Activated B cell treated with CpG ODN at 0.5 μM for 24 hours (primary cell): ENCODE measurements at regions not wholly inside any gene's neighbourhood (a gene's known extent, or its start where the extent isn't known, plus 50 kb on each side); places are given as distances from the start of the nearest gene placed in this dataset.
"Not testable (repeated sequence)": the region's sequence is repeated elsewhere in the genome, so short reads cannot be mapped to it uniquely, and the experiment has no call there.

Experiments used
- ATAC-seq: fragments of 200-7000 bp; cut with Tn5 transposase; one replicate; pipeline ENCODE4 v1.10.0; 2021; ENCODE audit warnings: low read depth, mild to moderate bottlenecking, moderate library complexity
- CTCF ChIA-PET: fragments of 350-600 bp; sonication (Branson Sonifier 250); formaldehyde crosslinking; loops from one replicate; lab custom pipeline; 2021; ENCODE audit warnings: antibody characterized with exemption; lab: Charles Lee
- POLR2A ChIA-PET: fragments of 350-600 bp; sonication (Branson Sonifier 250); formaldehyde crosslinking; loops from one replicate; lab custom pipeline; 2021; ENCODE audit warnings: antibody characterized with exemption; lab: Charles Lee
- DNase-seq: peaks from one replicate; pipeline ENCODE4 v3.0.0; 2022
- H3K27ac Mint-ChIP-seq: one replicate; pipeline ENCODE4 v1.8.0; 2020; ENCODE audit warnings: mixed read lengths
- H3K27me3 Mint-ChIP-seq: one replicate; pipeline ENCODE4 v1.8.0; 2021; ENCODE audit warnings: mixed read lengths
- H3K36me3 Mint-ChIP-seq: one replicate; pipeline ENCODE4 v1.8.0; 2021; ENCODE audit warnings: low read depth, mixed read lengths
- H3K4me1 Mint-ChIP-seq: one replicate; pipeline ENCODE4 v1.8.0; 2021; ENCODE audit warnings: mixed read lengths
- H3K4me3 Mint-ChIP-seq: one replicate; pipeline ENCODE4 v1.8.0; 2020; ENCODE audit warnings: mild to moderate bottlenecking, mixed read lengths
- H3K9me3 Mint-ChIP-seq: one replicate; pipeline ENCODE4 v1.8.0; 2020; ENCODE audit warnings: mixed read lengths
- CTCF ChIP-seq: fragments of 200-600 bp; IDR thresholded peaks from one replicate; pipeline ENCODE4 v1.8.0; 2022; ENCODE audit warnings: antibody characterized with exemption, mild to moderate bottlenecking
- intact Hi-C: fragments of 100-400 bp; cut with micrococcal nuclease; formaldehyde crosslinking; loops from one replicate; pipeline ENCODE4 v1.15.1; 2024

- Mint-ChIP-seq H3K4me3 (no peak overlapping the region), H3K27ac (no peak overlapping the region), H3K9me3 (peaks cover 9% of the 10 kb centered on the region), H3K27me3 (no peaks in the 10 kb centered on the region), H3K4me1 (no peaks in the 10 kb centered on the region), H3K36me3 (no peaks in the 10 kb centered on the region)
- ChIA-PET POLR2A (no interaction called here), CTCF (no interaction called here)
- ATAC-seq (no peak), DNase-seq (no peak)
- TF ChIP-seq CTCF: no peak
- intact Hi-C loops: no loop called here
Measured at GRCh38 chr6:86683132-86683908, 254.0 kb upstream of the HTR1E start.

- ChIA-PET CTCF (no interaction called here), POLR2A (no interaction called here)
- intact Hi-C loops: no loop called here
- Mint-ChIP-seq H3K4me1 (no peaks in the 10 kb centered on the region), H3K9me3 (peaks cover 9% of the 10 kb centered on the region), H3K27me3 (no peaks in the 10 kb centered on the region), H3K27ac (no peak overlapping the region), H3K4me3 (no peak overlapping the region), H3K36me3 (no peaks in the 10 kb centered on the region)
- no peak for TF ChIP-seq CTCF
- no peak for DNase-seq
- ATAC-seq: no peak
Measured at GRCh38 chr6:86682297-86682696, 255.0 kb upstream of the HTR1E start.

- ATAC-seq, POLR2A ChIA-PET, H3K4me3 Mint-ChIP-seq, H3K27me3 Mint-ChIP-seq, CTCF ChIA-PET, H3K36me3 Mint-ChIP-seq, DNase-seq, H3K27ac Mint-ChIP-seq, intact Hi-C loops, H3K9me3 Mint-ChIP-seq, H3K4me1 Mint-ChIP-seq: not testable (repeated sequence)
Measured at GRCh38 chr6:86681140-86681539, 256.2 kb upstream of the HTR1E start.

- H3K9me3 Mint-ChIP-seq, H3K4me3 Mint-ChIP-seq, POLR2A ChIA-PET: not testable (repeated sequence)
Measured at GRCh38 chr6:86672125-86672524, 265.2 kb upstream of the HTR1E start.

GRCh38 chr6:86657192-86657591 lies 280.1 kb upstream of the HTR1E start:
- ChIA-PET POLR2A (no interaction called here), CTCF (no interaction called here)

More at GRCh38 chr6:86672125-86672524, 265.2 kb upstream of the HTR1E start:
- H3K36me3 Mint-ChIP-seq, H3K4me1 Mint-ChIP-seq, H3K27ac Mint-ChIP-seq, H3K27me3 Mint-ChIP-seq, ATAC-seq, DNase-seq, intact Hi-C loops, CTCF ChIA-PET: not testable (repeated sequence)

GRCh38 chr6:86629123-86629522 lies 308.2 kb upstream of the HTR1E start:
- no peak overlapping the region for H3K4me3 Mint-ChIP-seq
- no peaks in the 10 kb centered on the region for H3K27me3 Mint-ChIP-seq
- no peaks in the 10 kb centered on the region for H3K9me3 Mint-ChIP-seq
- no peaks in the 10 kb centered on the region for H3K4me1 Mint-ChIP-seq
- no peak for ATAC-seq
- ChIA-PET POLR2A (no interaction called here), CTCF (no interaction called here)
- no peaks in the 10 kb centered on the region for H3K36me3 Mint-ChIP-seq
- TF ChIP-seq CTCF: no peak
- no peak for DNase-seq
- intact Hi-C loops: no loop called here
- no peak overlapping the region for H3K27ac Mint-ChIP-seq

More at GRCh38 chr6:86657192-86657591, 280.1 kb upstream of the HTR1E start:
- DNase-seq (no peak), ATAC-seq (no peak)
- Mint-ChIP-seq H3K36me3 (no peaks in the 10 kb centered on the region), H3K27me3 (no peaks in the 10 kb centered on the region), H3K27ac (no peak overlapping the region), H3K4me1 (no peaks in the 10 kb centered on the region), H3K9me3 (peaks cover 9% of the 10 kb centered on the region), H3K4me3 (no peak overlapping the region)
- intact Hi-C loops: no loop called here
- no peak for TF ChIP-seq CTCF
